ENCODE measurements at regions not wholly inside any gene's neighbourhood (a gene's known extent, or its start where the extent isn't known, plus 50 kb on each side); places are given as distances from the start of the nearest gene placed in this dataset.
A peak's percentile ranks its signal among the peaks of the same experiment; 100 is the strongest.

GRCh38 chr1:168861421-168862004 is 132.5 kb upstream of the DPT start:
- no peaks in the 10 kb centered on the region for H3K27me3 Mint-ChIP-seq (ENCODE audit: insufficient read depth, unreplicated experiment)
- no peak for TF ChIP-seq CTCF (IDR thresholded peaks at IDR 0.05; ENCODE audit: insufficient read depth in 1 of 2, low read depth in 1 of 2, low read length in 1 of 2, severe bottlenecking in 1 of 2, unreplicated experiment in 1 of 2)
- peaks cover 25% of the 10 kb centered on the region for H3K4me1 ChIP-seq
- H3K9me3 Mint-ChIP-seq (ENCODE audit: unreplicated experiment): peaks cover 43% of the 10 kb centered on the region
- intact Hi-C loops (cut with micrococcal nuclease; ENCODE audit: unreplicated experiment): loop anchor here (1.0 to 5.0 kb wide), 6 partner anchors 14 to 248 kb away; no protein-coding TSS in a partner anchor
- BruUV-seq (replicated peaks): no TSS peak
- peaks cover 29% of the 10 kb centered on the region for H3K4me1 Mint-ChIP-seq (ENCODE audit: low read depth, unreplicated experiment)
- no peak overlapping the region for H3K4me3 ChIP-seq (ENCODE audit: low read depth, low read length)
- POLR2A ChIA-PET: no interaction called here
- DNase-seq: peak in 1 of 2 experiments; percentile 43
- H3K36me3 ChIP-seq (ENCODE audit: control insufficient read depth, insufficient read depth, low read length): no peaks in the 10 kb centered on the region
- no peak overlapping the region for H3K4me3 Mint-ChIP-seq (ENCODE audit: unreplicated experiment)
- H3K27me3 ChIP-seq (replicated peaks; ENCODE audit: control insufficient read depth, insufficient read depth, low read length): no peaks in the 10 kb centered on the region
- H3K9me3 ChIP-seq: peaks cover 25% of the 10 kb centered on the region
- CTCF ChIA-PET: no interaction called here
- H3K36me3 Mint-ChIP-seq (ENCODE audit: insufficient read depth, unreplicated experiment): peaks cover 6% of the 10 kb centered on the region
- H3K27ac Mint-ChIP-seq (ENCODE audit: unreplicated experiment): peak overlapping the region; percentile 63

GRCh38 chr1:168863772-168864171 is 134.8 kb upstream of the DPT start:
- Histone ChIP-seq H3K9me3 (peaks cover 40% of the 10 kb centered on the region), H3K4me1 (peaks cover 25% of the 10 kb centered on the region), H3K4me3 (ENCODE audit: low read depth, low read length) (no peak overlapping the region), H3K36me3 (ENCODE audit: control insufficient read depth, insufficient read depth, low read length) (no peaks in the 10 kb centered on the region), H3K27me3 (replicated peaks; ENCODE audit: control insufficient read depth, insufficient read depth, low read length) (no peaks in the 10 kb centered on the region)
- H3K36me3 Mint-ChIP-seq (ENCODE audit: insufficient read depth, unreplicated experiment): peaks cover 6% of the 10 kb centered on the region
- TF ChIP-seq CTCF (IDR thresholded peaks at IDR 0.05; ENCODE audit: insufficient read depth in 1 of 2, low read depth in 1 of 2, low read length in 1 of 2, severe bottlenecking in 1 of 2, unreplicated experiment in 1 of 2): no peak
- CTCF ChIA-PET: no interaction called here
- no peaks in the 10 kb centered on the region for H3K27me3 Mint-ChIP-seq (ENCODE audit: insufficient read depth, unreplicated experiment)
- peaks cover 29% of the 10 kb centered on the region for H3K4me1 Mint-ChIP-seq (ENCODE audit: low read depth, unreplicated experiment)
- H3K4me3 Mint-ChIP-seq (ENCODE audit: unreplicated experiment): no peak overlapping the region
- intact Hi-C loops (cut with micrococcal nuclease; ENCODE audit: unreplicated experiment): loop anchor here (5.0 kb wide), 1 partner anchor 61 kb away; no protein-coding TSS in a partner anchor
- peaks cover 58% of the 10 kb centered on the region for H3K9me3 Mint-ChIP-seq (ENCODE audit: unreplicated experiment)
- no TSS peak for BruUV-seq (replicated peaks)
- peak overlapping the region; percentile 48 for H3K27ac Mint-ChIP-seq (ENCODE audit: unreplicated experiment)
- POLR2A ChIA-PET: no interaction called here
- no peak for DNase-seq

GRCh38 chr1:168864266-168864665 is 135.3 kb upstream of the DPT start:
- H3K27me3 ChIP-seq (replicated peaks; ENCODE audit: control insufficient read depth, insufficient read depth, low read length): no peaks in the 10 kb centered on the region
- no peak for DNase-seq
- H3K4me3 ChIP-seq (ENCODE audit: low read depth, low read length): no peak overlapping the region
- peaks cover 58% of the 10 kb centered on the region for H3K9me3 Mint-ChIP-seq (ENCODE audit: unreplicated experiment)
- H3K27ac Mint-ChIP-seq (ENCODE audit: unreplicated experiment): peak overlapping the region; percentile 48
- peaks cover 29% of the 10 kb centered on the region for H3K4me1 Mint-ChIP-seq (ENCODE audit: low read depth, unreplicated experiment)
- ChIA-PET POLR2A (no interaction called here), CTCF (no interaction called here)
- H3K36me3 ChIP-seq (ENCODE audit: control insufficient read depth, insufficient read depth, low read length): no peaks in the 10 kb centered on the region
- H3K27me3 Mint-ChIP-seq (ENCODE audit: insufficient read depth, unreplicated experiment): no peaks in the 10 kb centered on the region
- TF ChIP-seq CTCF (IDR thresholded peaks at IDR 0.05; ENCODE audit: insufficient read depth in 1 of 2, low read depth in 1 of 2, low read length in 1 of 2, severe bottlenecking in 1 of 2, unreplicated experiment in 1 of 2): no peak
- peaks cover 6% of the 10 kb centered on the region for H3K36me3 Mint-ChIP-seq (ENCODE audit: insufficient read depth, unreplicated experiment)
- H3K4me1 ChIP-seq: peaks cover 25% of the 10 kb centered on the region
- BruUV-seq (replicated peaks): no TSS peak
- peaks cover 40% of the 10 kb centered on the region for H3K9me3 ChIP-seq
- intact Hi-C loops (cut with micrococcal nuclease; ENCODE audit: unreplicated experiment): loop anchor here (5.0 kb wide), 1 partner anchor 62 kb away; no protein-coding TSS in a partner anchor
- H3K4me3 Mint-ChIP-seq (ENCODE audit: unreplicated experiment): no peak overlapping the region

Data from Caco-2 (cell line).